ENCODE measurements at regions not wholly inside any gene's neighbourhood (a gene's known extent, or its start where the extent isn't known, plus 50 kb on each side); places are given as distances from the start of the nearest gene placed in this dataset.
"Not testable (repeated sequence)": the region's sequence is repeated elsewhere in the genome, so short reads cannot be mapped to it uniquely, and the experiment has no call there.

- peak; percentile 38 for DNase-seq
- Histone ChIP-seq H3K27me3 (peaks cover 3% of the 10 kb centered on the region; the same call in 1 of the 2 replicates), H3K4me3 (no peak overlapping the region), H3K36me3 (no peaks in the 10 kb centered on the region), H3K9me3 (no peaks in the 10 kb centered on the region)
These were observed 355.3 kb downstream of the TOX3 start for GRCh38 chr16:52191531-52192134.

- Histone ChIP-seq H3K9me3 (0 out of 2 replicates have a peak, but pooled peaks cover 2% of the 10 kb centered on the region), H3K4me3 (no peak overlapping the region), H3K36me3 (no peaks in the 10 kb centered on the region), H3K27me3 (peaks cover 7% of the 10 kb centered on the region)
- DNase-seq: no peak
These were observed 362.6 kb downstream of the TOX3 start for GRCh38 chr16:52184336-52184735.

DNA sequence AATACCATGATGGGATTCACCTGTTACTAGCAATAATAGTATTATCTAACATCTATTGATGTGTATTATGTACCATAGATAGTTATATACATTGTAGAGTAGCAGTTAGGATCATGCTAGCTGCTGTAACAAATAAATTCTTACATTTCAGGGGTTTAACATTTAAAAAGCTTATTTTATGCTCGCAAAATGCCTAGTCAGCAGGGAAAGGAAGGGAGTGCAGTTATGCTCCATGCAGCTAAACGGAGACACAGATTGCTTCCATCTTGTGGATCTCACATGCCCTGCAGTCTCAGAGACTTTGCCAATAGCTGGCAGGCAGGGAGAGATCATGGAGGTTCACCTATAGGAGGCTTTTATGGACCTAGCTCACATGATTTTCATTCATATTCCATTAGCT lies 364.1 kb downstream of the TOX3 start:
- H3K9me3 ChIP-seq: 0 out of 2 replicates have a peak, but pooled peaks cover 2% of the 10 kb centered on the region
- DNase-seq: no peak
- no peaks in the 10 kb centered on the region for H3K36me3 ChIP-seq
- H3K4me3 ChIP-seq: no peak overlapping the region
- H3K27me3 ChIP-seq: peaks cover 4% of the 10 kb centered on the region; the same call in 1 of the 2 replicates

DNA sequence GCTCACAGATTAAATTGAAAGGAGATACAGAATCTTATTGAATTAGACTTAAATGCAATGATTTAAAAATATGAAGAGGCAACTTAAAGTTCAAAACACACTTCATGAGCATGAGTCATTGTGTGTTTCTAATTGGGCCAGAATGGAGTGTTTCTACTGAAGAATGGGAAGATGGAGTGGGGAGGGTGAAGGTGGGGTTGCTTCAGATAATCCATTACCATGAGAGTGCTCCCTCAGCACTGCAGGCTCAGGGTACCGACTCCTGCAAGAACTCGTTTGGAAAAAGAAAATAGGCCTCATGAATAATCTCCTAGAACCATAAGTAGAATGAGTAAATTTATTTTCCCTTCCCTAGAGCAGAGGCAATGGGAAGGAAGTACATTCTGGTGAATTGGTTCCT lies 372.8 kb downstream of the TOX3 start:
- Histone ChIP-seq H3K36me3 (no peaks in the 10 kb centered on the region), H3K4me3 (no peak overlapping the region)
- no peak for DNase-seq

DNA sequence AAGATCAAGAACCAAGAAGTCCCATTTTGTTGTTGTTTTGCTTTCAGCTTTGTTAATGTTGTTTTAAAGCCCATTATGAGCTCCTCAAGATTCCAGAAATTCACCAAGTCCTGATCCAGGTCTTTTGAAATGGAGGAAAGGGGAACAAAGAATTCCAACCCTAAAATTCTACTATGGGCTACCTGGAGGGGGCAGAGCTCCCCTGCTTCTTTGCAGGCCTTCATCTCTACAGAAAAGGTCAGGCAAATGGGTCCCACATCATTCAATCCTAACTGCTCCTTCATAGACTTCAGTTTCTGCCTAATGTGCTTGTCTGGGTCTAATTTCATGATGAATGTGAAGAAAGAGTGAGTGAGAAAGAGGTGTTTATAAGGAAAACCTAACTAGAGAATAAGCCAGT lies 375.5 kb downstream of the TOX3 start:
- H3K4me3 ChIP-seq: no peak overlapping the region
- peaks cover 2% of the 10 kb centered on the region; the same call in 1 of the 2 replicates for H3K27me3 ChIP-seq
- no peaks in the 10 kb centered on the region for H3K36me3 ChIP-seq
- no peak for DNase-seq
- no peaks in the 10 kb centered on the region for H3K9me3 ChIP-seq

More for the DNA sequence above, 372.8 kb downstream of the TOX3 start:
- Histone ChIP-seq H3K9me3 (no peaks in the 10 kb centered on the region), H3K27me3 (no peaks in the 10 kb centered on the region)

DNA sequence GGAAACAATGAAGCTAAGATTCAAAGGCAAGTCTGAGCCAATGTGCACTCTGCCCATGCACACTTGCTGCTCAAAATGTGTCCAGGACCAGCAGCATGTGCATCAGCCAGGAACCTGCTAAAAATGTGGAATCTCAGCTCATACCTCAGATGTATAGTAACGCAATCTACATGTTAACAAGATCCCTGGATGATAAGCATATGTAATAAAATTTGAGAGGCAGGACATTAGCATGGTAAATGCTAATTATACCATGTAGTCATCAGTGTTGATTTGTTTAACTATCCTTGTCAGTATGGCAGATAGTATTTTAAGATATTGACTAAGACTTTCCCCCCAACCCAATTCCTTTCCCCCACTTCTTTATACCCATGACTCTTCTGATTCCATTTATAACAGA lies 379.6 kb downstream of the TOX3 start:
- Histone ChIP-seq H3K9me3 (no peaks in the 10 kb centered on the region), H3K27me3 (peaks cover 2% of the 10 kb centered on the region; the same call in 1 of the 2 replicates), H3K4me3 (no peak overlapping the region), H3K36me3 (no peaks in the 10 kb centered on the region)
- DNase-seq: no peak

- no peaks in the 10 kb centered on the region for H3K36me3 ChIP-seq
- no peaks in the 10 kb centered on the region for H3K9me3 ChIP-seq
- H3K27me3 ChIP-seq: peaks cover 2% of the 10 kb centered on the region; the same call in 1 of the 2 replicates
- DNase-seq: no peak
- H3K4me3 ChIP-seq: no peak overlapping the region
These were observed 381.0 kb downstream of the TOX3 start for GRCh38 chr16:52165961-52166360.

DNA sequence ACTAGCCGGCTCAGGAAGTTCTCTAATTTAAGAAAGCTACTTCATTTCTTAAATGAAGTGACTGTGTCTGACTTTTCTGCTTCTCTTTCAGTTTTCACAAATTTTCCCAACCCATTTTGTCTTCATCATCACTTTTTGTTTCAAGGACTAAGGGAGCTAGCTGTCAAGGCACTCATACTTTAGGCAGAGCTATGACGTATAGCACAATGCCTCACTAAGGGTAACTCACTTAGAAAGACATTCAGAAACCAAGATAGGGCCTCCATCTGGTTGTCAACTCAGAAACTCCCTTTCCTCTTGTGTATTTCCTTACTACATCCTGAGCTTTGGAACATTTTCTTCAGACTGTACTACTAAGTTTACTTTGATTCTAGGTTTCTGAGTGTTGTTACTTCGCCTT lies 397.9 kb downstream of the TOX3 start:
- Histone ChIP-seq H3K9me3 (no peaks in the 10 kb centered on the region), H3K4me3 (no peak overlapping the region), H3K36me3 (no peaks in the 10 kb centered on the region), H3K27me3 (no peaks in the 10 kb centered on the region)
- DNase-seq: no peak

- Histone ChIP-seq H3K9me3 (no peaks in the 10 kb centered on the region; the same call in 1 of the 2 replicates), H3K36me3 (no peaks in the 10 kb centered on the region), H3K4me3 (no peak overlapping the region), H3K27me3 (no peaks in the 10 kb centered on the region; the same call in 1 of the 2 replicates)
- no peak for DNase-seq
These were observed 405.1 kb downstream of the TOX3 start for GRCh38 chr16:52141871-52142270.

GRCh38 chr16:52128361-52128760 lies 418.6 kb downstream of the TOX3 start:
- Histone ChIP-seq H3K36me3 (no peaks in the 10 kb centered on the region), H3K9me3 (no peaks in the 10 kb centered on the region), H3K27me3 (no peaks in the 10 kb centered on the region; the same call in 1 of the 2 replicates), H3K4me3 (no peak overlapping the region)
- DNase-seq: no peak

- Histone ChIP-seq H3K9me3 (peaks cover 3% of the 10 kb centered on the region; the same call in 1 of the 2 replicates), H3K36me3 (no peaks in the 10 kb centered on the region), H3K27me3 (no peaks in the 10 kb centered on the region), H3K4me3 (no peak overlapping the region)
- no peak for DNase-seq
These were observed 423.1 kb downstream of the TOX3 start for GRCh38 chr16:52123842-52124241.

- Histone ChIP-seq H3K9me3 (peaks cover 3% of the 10 kb centered on the region; the same call in 1 of the 2 replicates), H3K27me3 (no peaks in the 10 kb centered on the region), H3K36me3 (no peaks in the 10 kb centered on the region), H3K4me3 (no peak overlapping the region)
- DNase-seq: no peak
These were observed 423.7 kb downstream of the TOX3 start for GRCh38 chr16:52123061-52123839.

DNA sequence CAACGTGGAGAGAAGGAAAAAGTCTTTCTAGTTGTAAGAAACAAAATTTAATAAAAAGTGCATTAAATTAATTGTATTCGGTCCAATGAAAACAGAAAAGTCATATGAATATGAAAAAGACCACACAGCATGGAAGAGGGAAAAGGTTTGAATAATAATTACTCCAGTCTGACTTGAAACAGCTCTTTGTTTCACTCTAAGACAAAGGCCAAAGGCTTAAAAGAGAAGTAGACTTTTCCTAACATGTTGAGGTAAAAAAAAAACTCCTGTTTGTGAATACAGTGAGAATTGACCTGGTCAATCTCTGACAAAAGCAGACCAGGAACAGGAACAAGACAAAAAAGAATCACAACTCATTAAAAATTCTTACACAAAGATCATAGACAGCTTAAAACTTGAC lies 429.8 kb downstream of the TOX3 start:
- no peak for DNase-seq
- Histone ChIP-seq H3K4me3 (no peak overlapping the region), H3K36me3 (no peaks in the 10 kb centered on the region), H3K9me3 (peaks cover 3% of the 10 kb centered on the region; the same call in 1 of the 2 replicates), H3K27me3 (no peaks in the 10 kb centered on the region)

DNA sequence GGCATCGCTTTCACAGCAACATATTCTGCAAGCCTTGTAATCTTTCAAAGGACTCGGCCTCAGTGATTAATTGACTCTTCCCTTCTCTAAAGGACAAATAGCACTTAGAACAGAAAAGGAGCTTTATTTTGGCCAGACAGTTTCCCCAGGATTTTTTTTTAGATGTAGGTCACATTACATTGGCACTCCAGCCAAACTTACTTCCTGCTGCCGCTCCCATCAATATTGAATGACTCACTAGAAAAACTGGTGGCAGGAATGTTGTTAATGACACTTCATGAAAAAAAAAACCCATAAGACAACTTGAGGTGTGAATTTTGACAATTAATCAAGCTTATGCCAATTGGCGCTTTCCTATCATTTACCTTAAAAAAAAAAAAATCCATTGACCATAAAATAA lies 432.6 kb downstream of the TOX3 start:
- DNase-seq: peak; percentile 29
- H3K4me3 ChIP-seq: no peak overlapping the region
- H3K36me3 ChIP-seq: no peaks in the 10 kb centered on the region
- no peaks in the 10 kb centered on the region for H3K27me3 ChIP-seq
- H3K9me3 ChIP-seq: 0 out of 2 replicates have a peak, but pooled peaks cover 3% of the 10 kb centered on the region

- no peaks in the 10 kb centered on the region for H3K27me3 ChIP-seq
- DNase-seq: no peak
- H3K36me3 ChIP-seq: no peaks in the 10 kb centered on the region
- H3K4me3 ChIP-seq: no peak overlapping the region
- H3K9me3 ChIP-seq: no peaks in the 10 kb centered on the region
These were observed 433.3 kb downstream of the TOX3 start for GRCh38 chr16:52113533-52114183.

DNA sequence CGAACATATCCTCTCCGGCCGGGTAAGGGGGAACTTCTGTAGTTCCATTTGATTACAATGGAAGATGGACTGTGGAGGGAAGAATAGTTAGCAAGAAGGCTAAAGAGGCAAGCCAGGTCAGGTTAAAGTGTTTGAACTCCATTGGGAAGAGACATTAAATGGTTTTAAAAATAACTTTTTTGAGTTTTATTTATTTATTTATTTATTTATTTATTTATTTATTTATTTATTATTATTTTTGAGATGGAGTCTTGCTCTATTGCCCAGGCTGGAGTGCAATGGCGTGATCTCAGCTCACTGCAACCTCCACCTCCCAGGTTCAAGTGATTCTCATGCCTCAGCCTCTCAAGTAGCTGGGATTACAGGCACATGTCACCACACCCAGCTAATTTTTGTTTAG lies 441.9 kb downstream of the TOX3 start:
- not testable (repeated sequence) for DNase-seq, H3K27me3 ChIP-seq, H3K36me3 ChIP-seq, H3K4me3 ChIP-seq, H3K9me3 ChIP-seq

- Histone ChIP-seq H3K36me3 (no peaks in the 10 kb centered on the region), H3K4me3 (no peak overlapping the region), H3K27me3 (peaks cover 3% of the 10 kb centered on the region; the same call in 1 of the 2 replicates), H3K9me3 (no peaks in the 10 kb centered on the region)
- no peak for DNase-seq
These were observed 443.2 kb downstream of the TOX3 start for GRCh38 chr16:52103791-52104190.
